ENCODE measurements at regions not wholly inside any gene's neighbourhood (a gene's known extent, or its start where the extent isn't known, plus 50 kb on each side); places are given as distances from the start of the nearest gene placed in this dataset.

- no peak for TF ChIP-seq CTCF (IDR thresholded peaks at IDR 0.05; ENCODE audit: insufficient read depth, low read length, poor library complexity, severe bottlenecking)
- no peak for DNase-seq (ENCODE audit: extremely low read depth, insufficient read length)
- H3K36me3 ChIP-seq (ENCODE audit: control insufficient read depth, insufficient read depth, low read length) = no peaks in the 10 kb centered on the region
- no peak overlapping the region for H3K4me3 ChIP-seq (replicated peaks; ENCODE audit: low read depth, low read length)
- H3K27me3 ChIP-seq (replicated peaks; ENCODE audit: control insufficient read depth, insufficient read depth, low read length) = no peaks in the 10 kb centered on the region
Observed at GRCh38 chr2:7852546-7852945, 829.3 kb upstream of the ID2 start.

- Histone ChIP-seq H3K4me3 (replicated peaks; ENCODE audit: low read depth, low read length) (no peak overlapping the region), H3K27me3 (replicated peaks; ENCODE audit: control insufficient read depth, insufficient read depth, low read length) (no peaks in the 10 kb centered on the region), H3K36me3 (ENCODE audit: control insufficient read depth, insufficient read depth, low read length) (no peaks in the 10 kb centered on the region)
- DNase-seq (ENCODE audit: extremely low read depth, insufficient read length) = no peak
- TF ChIP-seq CTCF (IDR thresholded peaks at IDR 0.05; ENCODE audit: insufficient read depth, low read length, poor library complexity, severe bottlenecking) = no peak
Observed at GRCh38 chr2:7857904-7858303, 824.0 kb upstream of the ID2 start.

GRCh38 chr2:7858624-7859023 lies 823.2 kb upstream of the ID2 start:
- Histone ChIP-seq H3K4me3 (replicated peaks; ENCODE audit: low read depth, low read length) (no peak overlapping the region), H3K27me3 (replicated peaks; ENCODE audit: control insufficient read depth, insufficient read depth, low read length) (no peaks in the 10 kb centered on the region), H3K36me3 (ENCODE audit: control insufficient read depth, insufficient read depth, low read length) (no peaks in the 10 kb centered on the region)
- TF ChIP-seq CTCF (IDR thresholded peaks at IDR 0.05; ENCODE audit: insufficient read depth, low read length, poor library complexity, severe bottlenecking) = no peak
- no peak for DNase-seq (ENCODE audit: extremely low read depth, insufficient read length)

GRCh38 chr2:7860693-7861092 lies 821.2 kb upstream of the ID2 start:
- H3K27me3 ChIP-seq (replicated peaks; ENCODE audit: control insufficient read depth, insufficient read depth, low read length) = no peaks in the 10 kb centered on the region
- no peaks in the 10 kb centered on the region for H3K36me3 ChIP-seq (ENCODE audit: control insufficient read depth, insufficient read depth, low read length)
- H3K4me3 ChIP-seq (replicated peaks; ENCODE audit: low read depth, low read length) = no peak overlapping the region
- TF ChIP-seq CTCF (IDR thresholded peaks at IDR 0.05; ENCODE audit: insufficient read depth, low read length, poor library complexity, severe bottlenecking) = no peak
- DNase-seq (ENCODE audit: extremely low read depth, insufficient read length) = no peak

- no peak for DNase-seq (ENCODE audit: extremely low read depth, insufficient read length)
Observed at GRCh38 chr2:7861910-7862702, 819.8 kb upstream of the ID2 start.

More at GRCh38 chr2:7861910-7862702, 819.8 kb upstream of the ID2 start:
- H3K4me3 ChIP-seq (replicated peaks; ENCODE audit: low read depth, low read length) = no peak overlapping the region
- H3K27me3 ChIP-seq (replicated peaks; ENCODE audit: control insufficient read depth, insufficient read depth, low read length) = no peaks in the 10 kb centered on the region
- H3K36me3 ChIP-seq (ENCODE audit: control insufficient read depth, insufficient read depth, low read length) = no peaks in the 10 kb centered on the region
- no peak for TF ChIP-seq CTCF (IDR thresholded peaks at IDR 0.05; ENCODE audit: insufficient read depth, low read length, poor library complexity, severe bottlenecking)
